CD14-positive monocyte (primary cell): ENCODE measurements at regions not wholly inside any gene's neighbourhood (a gene's known extent, or its start where the extent isn't known, plus 50 kb on each side); places are given as distances from the start of the nearest gene placed in this dataset.
"Not testable (repeated sequence)": the region's sequence is repeated elsewhere in the genome, so short reads cannot be mapped to it uniquely, and the experiment has no call there.

Experiments
- DNase-seq, 3 donors: peaks; one replicate each; pipeline ENCODE4 v3.0.0-alpha.2; 2011 to 2022
- H2AFZ ChIP-seq: 2 replicates; pipeline ENCODE4 v1.6.0; 2012; ENCODE audit warnings: mild to moderate bottlenecking, low read depth, low read length, inconsistent platforms; ENCODE audit not compliant: insufficient read depth, poor library complexity, severe bottlenecking
- H3K27ac ChIP-seq, 2 donors: 1 replicate in 1 of 2; 2 replicates in 1 of 2; pipeline ENCODE4 v1.5.1; 2012 to 2013; ENCODE audit warnings: low read length in 2 of 2, control low read depth in 1 of 2, inconsistent platforms in 1 of 2, low read depth in 1 of 2, mild to moderate bottlenecking in 1 of 2
- H3K27me3 ChIP-seq, 2 donors: one replicate each; pipeline versions ENCODE4 v1.6.0 to v1.6.1; 2011 to 2013; ENCODE audit warnings: low read length in 2 of 2; ENCODE audit not compliant: control insufficient read depth in 2 of 2, insufficient read depth in 2 of 2
- H3K36me3 ChIP-seq, 2 donors: replicated peaks in 1 of 2; 1 replicate in 1 of 2; 2 replicates in 1 of 2; pipeline versions ENCODE4 v1.5.1 to v1.6.1; 2012 to 2013; ENCODE audit warnings: low read length in 2 of 2, control low read depth in 1 of 2, inconsistent platforms in 1 of 2, mild to moderate bottlenecking in 1 of 2; ENCODE audit not compliant: insufficient read depth in 2 of 2, control insufficient read depth in 1 of 2
- H3K4me1 ChIP-seq, 2 donors: 1 replicate in 1 of 2; 2 replicates in 1 of 2; pipeline versions ENCODE4 v1.5.1 to v1.6.1; 2012 to 2013; ENCODE audit warnings: low read length in 2 of 2, control low read depth in 1 of 2, inconsistent platforms in 1 of 2, mild to moderate bottlenecking in 1 of 2, moderate library complexity in 1 of 2; ENCODE audit not compliant: insufficient read depth in 2 of 2, control insufficient read depth in 1 of 2
- H3K4me2 ChIP-seq: replicated peaks from 2 replicates; pipeline ENCODE3; 2012; ENCODE audit warnings: low read length, moderate library complexity, mild to moderate bottlenecking; ENCODE audit not compliant: poor library complexity, severe bottlenecking; ENCODE audit errors: extremely low read depth
- H3K4me3 ChIP-seq, 3 experiments: fragments of 200-600 bp in 1 of 3; sonication (generic) in 1 of 3; replicated peaks in 1 of 3; 1 replicate in 2 of 3; 2 replicates in 1 of 3; pipeline ENCODE4 v1.5.1; 2011 to 2013; ENCODE audit warnings: low read length in 3 of 3, mild to moderate bottlenecking in 3 of 3, control low read depth in 2 of 3, low read depth in 2 of 3, inconsistent platforms in 1 of 3, moderate library complexity in 1 of 3
- H3K79me2 ChIP-seq: 2 replicates; pipeline ENCODE4 v1.6.0; 2012; ENCODE audit warnings: mild to moderate bottlenecking, control low read depth, inconsistent platforms, low read length, moderate library complexity; ENCODE audit not compliant: insufficient read depth
- H3K9ac ChIP-seq: 2 replicates; pipeline ENCODE4 v1.6.0; 2017; ENCODE audit warnings: low read length, mild to moderate bottlenecking; ENCODE audit not compliant: insufficient read depth, poor library complexity, severe bottlenecking
- H3K9me3 ChIP-seq, 2 donors: replicated peaks in 1 of 2; 1 replicate in 1 of 2; 2 replicates in 1 of 2; pipeline versions ENCODE4 v1.5.1 to v1.6.1; 2012 to 2013; ENCODE audit warnings: low read length in 2 of 2, control low read depth in 1 of 2; ENCODE audit not compliant: control insufficient read depth in 1 of 2, insufficient read depth in 1 of 2
- H4K20me1 ChIP-seq: 2 replicates; pipeline ENCODE4 v1.6.0; 2012; ENCODE audit warnings: mild to moderate bottlenecking, low read length, control low read depth, moderate library complexity; ENCODE audit not compliant: insufficient read depth
- H3K27ac Mint-ChIP-seq, 7 donors: one replicate each; pipeline ENCODE4 v1.8.0; 2020; ENCODE audit warnings: mild to moderate bottlenecking in 7 of 7, mixed read lengths in 7 of 7, moderate library complexity in 6 of 7, inconsistent platforms in 2 of 7
- H3K27me3 Mint-ChIP-seq, 3 donors: one replicate each; pipeline ENCODE4 v1.8.0; 2021 to 2022; ENCODE audit warnings: low read depth in 3 of 3, mild to moderate bottlenecking in 3 of 3, mixed read lengths in 3 of 3, moderate library complexity in 3 of 3, inconsistent platforms in 1 of 3
- H3K36me3 Mint-ChIP-seq, 2 donors: one replicate each; pipeline ENCODE4 v1.8.0; 2020; ENCODE audit warnings: mixed read lengths in 2 of 2, inconsistent platforms in 1 of 2, mild to moderate bottlenecking in 1 of 2
- H3K4me1 Mint-ChIP-seq: one replicate; pipeline ENCODE4 v1.8.0; 2020; ENCODE audit warnings: mild to moderate bottlenecking, mixed read lengths
- H3K4me3 Mint-ChIP-seq, 2 donors: one replicate each; pipeline ENCODE4 v1.8.0; 2020; ENCODE audit warnings: mild to moderate bottlenecking in 2 of 2, mixed read lengths in 2 of 2, moderate library complexity in 1 of 2
- H3K9me3 Mint-ChIP-seq, 7 donors: one replicate each; pipeline ENCODE4 v1.8.0; 2020 to 2022; ENCODE audit warnings: mixed read lengths in 7 of 7, mild to moderate bottlenecking in 6 of 7, moderate library complexity in 6 of 7, inconsistent platforms in 2 of 7
- WGBS: methylation state at CpG from one replicate; pipeline ENCODE4 v1.1.5; 2013; ENCODE audit warnings: missing lambda C conversion rate; ENCODE audit not compliant: insufficient coverage; 5-methylcytosine and 5-hydroxymethylcytosine counted together
- intact Hi-C, 2 donors: fragments of 100-400 bp; cut with micrococcal nuclease; formaldehyde crosslinking; loops; one replicate each; pipeline versions ENCODE4 v1.15.0 to v1.15.1; 2023

DNA sequence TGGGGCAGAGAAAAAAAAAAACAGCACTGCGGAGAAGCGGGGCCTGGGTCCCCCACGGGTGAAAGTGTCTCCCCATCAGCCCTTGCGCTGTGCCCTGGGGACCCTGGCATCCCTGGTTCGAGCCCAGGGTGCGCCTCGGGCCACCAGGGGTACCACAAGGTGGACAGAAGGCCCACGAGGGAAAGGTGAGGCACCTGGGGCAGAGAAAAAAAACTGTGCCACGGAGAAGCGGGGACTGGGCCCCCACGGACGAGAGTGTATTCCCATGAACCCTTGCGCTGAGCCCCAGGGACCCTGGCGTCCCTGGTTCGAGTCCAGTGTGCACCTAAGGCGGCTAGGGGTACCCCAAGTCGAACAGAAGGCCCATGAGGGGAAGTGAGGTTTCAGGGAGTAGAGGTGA, 395.8 kb upstream of the TPTE start:
- H3K4me1 Mint-ChIP-seq, H3K27me3 ChIP-seq, H3K4me3 Mint-ChIP-seq, H3K79me2 ChIP-seq, H3K4me2 ChIP-seq, H3K36me3 Mint-ChIP-seq, H2AFZ ChIP-seq, H3K4me3 ChIP-seq, H3K27ac Mint-ChIP-seq, H3K4me1 ChIP-seq, H4K20me1 ChIP-seq, H3K27ac ChIP-seq, intact Hi-C loops, H3K9ac ChIP-seq, H3K27me3 Mint-ChIP-seq, H3K36me3 ChIP-seq, DNase-seq: not testable (repeated sequence)
- peaks cover 11 to 31% (median 20%) of the 10 kb centered on the region in 7 donors for H3K9me3 Mint-ChIP-seq
- peaks cover 23 to 34% of the 10 kb centered on the region in 2 donors for H3K9me3 ChIP-seq
- WGBS = no CpG with 5 or more reads among the region's 17 CpGs

DNA sequence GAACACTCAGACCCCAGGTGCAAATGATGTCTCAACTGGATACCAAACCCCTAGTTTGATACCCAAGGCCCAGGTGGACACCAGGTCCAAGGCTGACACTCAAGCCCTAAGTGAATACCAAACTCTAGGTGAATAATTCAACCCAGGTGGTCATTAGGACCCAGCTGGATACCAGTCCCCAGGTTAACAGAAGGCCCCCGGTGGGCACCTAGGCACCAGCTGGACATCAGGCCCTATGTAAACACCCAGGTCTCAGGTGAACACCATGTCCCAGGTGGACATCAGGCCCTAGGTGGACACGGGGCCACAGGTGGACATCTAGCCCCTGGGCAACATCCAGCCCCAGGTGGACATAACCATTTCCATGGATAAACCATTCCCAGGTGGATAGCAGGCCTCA, 387.3 kb upstream of the TPTE start:
- not testable (repeated sequence) for H4K20me1 ChIP-seq, H3K4me1 Mint-ChIP-seq
- no CpG with 5 or more reads among the region's 2 CpGs for WGBS

DNA sequence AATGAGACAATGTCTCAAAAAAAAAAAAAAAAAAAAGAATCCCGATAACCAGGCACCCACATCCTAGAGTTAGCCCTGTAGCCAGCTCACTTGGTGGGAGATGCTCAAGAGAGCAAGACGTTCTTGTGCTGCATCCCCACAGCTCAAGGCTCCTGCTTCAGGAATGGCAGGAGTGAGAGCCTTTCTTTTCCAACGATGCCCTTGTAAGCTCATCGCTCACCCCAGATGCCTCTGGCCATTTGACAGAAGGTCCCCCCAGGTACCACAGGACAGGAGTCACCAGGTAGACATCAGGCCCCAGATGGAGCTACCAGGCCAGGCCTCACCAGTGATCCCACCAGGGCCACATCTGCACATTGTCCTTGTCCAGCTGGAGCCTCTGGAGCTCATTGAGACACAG, 385.5 kb upstream of the TPTE start:
- H3K27ac Mint-ChIP-seq, H3K79me2 ChIP-seq, H3K4me1 Mint-ChIP-seq, H3K9ac ChIP-seq, H3K27ac ChIP-seq, H3K4me1 ChIP-seq, H3K4me3 Mint-ChIP-seq, H3K27me3 ChIP-seq, H3K36me3 ChIP-seq, H4K20me1 ChIP-seq, intact Hi-C loops, H3K4me2 ChIP-seq, H3K4me3 ChIP-seq, H3K9me3 ChIP-seq, H3K36me3 Mint-ChIP-seq, DNase-seq, H3K9me3 Mint-ChIP-seq, H2AFZ ChIP-seq, H3K27me3 Mint-ChIP-seq: not testable (repeated sequence)
- no CpG with 5 or more reads among the region's 4 CpGs for WGBS

More for the DNA sequence above, 387.3 kb upstream of the TPTE start:
- H3K27ac ChIP-seq, H3K4me3 ChIP-seq, H3K9me3 Mint-ChIP-seq, H3K4me1 ChIP-seq, H3K27ac Mint-ChIP-seq, H3K4me2 ChIP-seq, H3K36me3 ChIP-seq, H3K4me3 Mint-ChIP-seq, H3K36me3 Mint-ChIP-seq, H3K27me3 Mint-ChIP-seq, H3K79me2 ChIP-seq, H3K27me3 ChIP-seq, intact Hi-C loops, H2AFZ ChIP-seq, H3K9ac ChIP-seq, DNase-seq, H3K9me3 ChIP-seq: not testable (repeated sequence)

DNA sequence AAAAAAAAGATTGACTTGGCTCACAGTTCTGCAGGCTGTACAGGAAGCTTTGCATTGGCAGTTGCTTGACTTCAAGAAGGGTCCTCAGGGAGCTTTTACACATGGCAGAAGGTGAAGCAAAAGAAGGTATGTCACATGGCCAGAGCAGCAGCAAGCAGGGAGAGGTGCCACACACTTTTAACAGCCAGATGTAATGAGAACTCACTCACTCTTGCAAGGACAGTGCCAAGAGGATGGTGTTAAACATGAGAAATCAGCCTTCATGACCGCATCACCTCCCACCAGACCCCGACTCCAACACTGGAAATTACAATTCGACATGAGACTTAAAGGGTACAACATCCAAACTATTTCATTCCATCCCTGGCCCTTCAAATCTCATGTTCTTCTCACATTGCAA, 367.2 kb upstream of the TPTE start:
- H3K4me1 Mint-ChIP-seq, DNase-seq, H3K9me3 ChIP-seq, H3K4me3 Mint-ChIP-seq, H3K27ac ChIP-seq, H3K36me3 Mint-ChIP-seq, H3K4me2 ChIP-seq, H3K4me3 ChIP-seq, H3K27me3 Mint-ChIP-seq, H3K9ac ChIP-seq, H3K79me2 ChIP-seq, H3K9me3 Mint-ChIP-seq, H4K20me1 ChIP-seq, H3K27me3 ChIP-seq, H3K4me1 ChIP-seq, H3K27ac Mint-ChIP-seq, H2AFZ ChIP-seq, H3K36me3 ChIP-seq, intact Hi-C loops: not testable (repeated sequence)
- no CpG with 5 or more reads among the region's 3 CpGs for WGBS
